Fibroblast of lung (primary cell): ENCODE measurements at regions not wholly inside any gene's neighbourhood (a gene's known extent, or its start where the extent isn't known, plus 50 kb on each side); places are given as distances from the start of the nearest gene placed in this dataset.

Source experiments
- EZH2 ChIP-seq: IDR thresholded peaks from 2 replicates; pipeline ENCODE4 v1.5.1; 2012; ENCODE audit warnings: low read length, control low read depth, mild to moderate bottlenecking; ENCODE audit errors: missing control alignments
- TF ChIP-seq, protein P1 (sequence below), 2 donors: IDR thresholded peaks in 1 of 2; conservative IDR thresholded peaks in 1 of 2; 1 replicate in 1 of 2; 2 replicates in 1 of 2; pipeline ENCODE4 v1.5.1; 2011 to 2012; ENCODE audit warnings: low read length in 2 of 2, control low read depth in 1 of 2, inconsistent platforms in 1 of 2, low read depth in 1 of 2, mild to moderate bottlenecking in 1 of 2

DNA sequence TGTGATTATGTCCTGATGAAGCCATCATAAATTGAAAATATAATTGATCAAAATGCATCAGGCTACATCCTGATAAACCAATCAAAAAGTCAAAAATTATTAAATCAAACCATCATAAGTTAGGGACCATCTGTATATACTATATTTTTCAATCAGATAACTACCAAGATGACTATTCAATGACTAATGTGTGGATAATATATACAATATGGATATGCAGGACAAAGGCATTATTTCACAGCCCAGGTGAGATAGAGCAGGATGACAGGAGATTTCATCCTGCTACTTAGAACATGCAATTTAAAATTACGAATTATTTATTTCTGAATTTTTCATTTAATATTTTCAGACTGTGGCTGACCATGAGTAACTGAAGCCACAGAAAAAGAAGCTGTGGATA lies 137.3 kb upstream of the GNAI1 start:
- TF ChIP-seq, protein P1, sequence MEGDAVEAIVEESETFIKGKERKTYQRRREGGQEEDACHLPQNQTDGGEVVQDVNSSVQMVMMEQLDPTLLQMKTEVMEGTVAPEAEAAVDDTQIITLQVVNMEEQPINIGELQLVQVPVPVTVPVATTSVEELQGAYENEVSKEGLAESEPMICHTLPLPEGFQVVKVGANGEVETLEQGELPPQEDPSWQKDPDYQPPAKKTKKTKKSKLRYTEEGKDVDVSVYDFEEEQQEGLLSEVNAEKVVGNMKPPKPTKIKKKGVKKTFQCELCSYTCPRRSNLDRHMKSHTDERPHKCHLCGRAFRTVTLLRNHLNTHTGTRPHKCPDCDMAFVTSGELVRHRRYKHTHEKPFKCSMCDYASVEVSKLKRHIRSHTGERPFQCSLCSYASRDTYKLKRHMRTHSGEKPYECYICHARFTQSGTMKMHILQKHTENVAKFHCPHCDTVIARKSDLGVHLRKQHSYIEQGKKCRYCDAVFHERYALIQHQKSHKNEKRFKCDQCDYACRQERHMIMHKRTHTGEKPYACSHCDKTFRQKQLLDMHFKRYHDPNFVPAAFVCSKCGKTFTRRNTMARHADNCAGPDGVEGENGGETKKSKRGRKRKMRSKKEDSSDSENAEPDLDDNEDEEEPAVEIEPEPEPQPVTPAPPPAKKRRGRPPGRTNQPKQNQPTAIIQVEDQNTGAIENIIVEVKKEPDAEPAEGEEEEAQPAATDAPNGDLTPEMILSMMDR (conservative IDR thresholded peaks at IDR 0.05 in 1 of 2, IDR thresholded peaks at IDR 0.05 in 1 of 2; ENCODE audit: low read depth in 1 of 2, low read length in 2 of 2) = no peak
- no peak for TF ChIP-seq EZH2
